Panc1 (cell line): ENCODE measurements at regions not wholly inside any gene's neighbourhood (a gene's known extent, or its start where the extent isn't known, plus 50 kb on each side); places are given as distances from the start of the nearest gene placed in this dataset.
A peak's percentile ranks its signal among the peaks of the same experiment; 100 is the strongest.

Experiments used
- ATAC-seq: fragments of 200-7000 bp; cut with Tn5 transposase; 2 replicates; pipeline ENCODE4 v1.9.1; 2020; ENCODE audit warnings: mild to moderate bottlenecking, moderate library complexity
- BruUV-seq: library from RNA; stranded (reverse); fragments of 400-500 nt; replicated peaks from 2 replicates; lab custom pipeline; 2021; lab: Mats Ljungman, UMichigan
- CTCF ChIA-PET: fragments of 300-600 bp; sonication (Branson Sonifier 250); formaldehyde crosslinking; loops from one replicate; lab custom pipeline; 2022; ENCODE audit warnings: antibody characterized with exemption; lab: Charles Lee
- POLR2A ChIA-PET: fragments of 300-600 bp; sonication (Branson Sonifier 250); formaldehyde crosslinking; loops from one replicate; lab custom pipeline; 2022; ENCODE audit warnings: antibody characterized with exemption; lab: Charles Lee
- DNase-seq: peaks from one replicate; pipeline ENCODE4 v3.0.0-alpha.2; 2010; ENCODE audit warnings: low read depth, low spot score
- H3K27ac ChIP-seq: 2 replicates; pipeline ENCODE4 v1.5.1; 2011; ENCODE audit warnings: mild to moderate bottlenecking, low read length, inconsistent platforms
- H3K27me3 ChIP-seq: fragments of 200-500 bp; sonication (Bioruptor generic); 2 replicates; pipeline ENCODE4 v1.6.0; 2014; ENCODE audit warnings: low read length, inconsistent platforms; ENCODE audit not compliant: control insufficient read depth, insufficient read depth
- H3K36me3 ChIP-seq: fragments of 200-500 bp; sonication (Bioruptor generic); 2 replicates; pipeline ENCODE4 v1.5.1; 2014; ENCODE audit warnings: inconsistent platforms, mild to moderate bottlenecking, low read length, moderate library complexity; ENCODE audit not compliant: control insufficient read depth, insufficient read depth
- H3K4me1 ChIP-seq: 2 replicates; pipeline ENCODE4 v1.5.1; 2011; ENCODE audit warnings: inconsistent platforms, mild to moderate bottlenecking, low read length, moderate library complexity; ENCODE audit not compliant: control insufficient read depth, insufficient read depth
- H3K4me3 ChIP-seq, 2 experiments: 2 replicates each; pipeline ENCODE4 v1.5.1; 2011 to 2012; ENCODE audit warnings: low read depth in 2 of 2, low read length in 2 of 2, mild to moderate bottlenecking in 2 of 2, inconsistent platforms in 1 of 2, moderate library complexity in 1 of 2
- H3K9me3 ChIP-seq: fragments of 200-500 bp; sonication (Bioruptor generic); 2 replicates; pipeline ENCODE4 v1.5.1; 2014; ENCODE audit warnings: low read depth, mild to moderate bottlenecking, inconsistent platforms, low read length, moderate library complexity; ENCODE audit not compliant: control insufficient read depth, insufficient read depth
- CTCF ChIP-seq: fragments of 450-650 bp; IDR thresholded peaks from 2 replicates; pipeline ENCODE4 v1.5.1; 2017; ENCODE audit warnings: mild to moderate bottlenecking
- POLR2AphosphoS5 ChIP-seq: IDR thresholded peaks from 2 replicates; pipeline ENCODE4 v1.6.1; 2012; ENCODE audit warnings: mild to moderate bottlenecking, low read depth, low read length, moderate library complexity
- REST ChIP-seq, 2 experiments: IDR thresholded peaks; 2 replicates each; pipeline ENCODE4 v1.6.1; 2011 to 2012; ENCODE audit warnings: low read depth in 2 of 2, control low read depth in 1 of 2, low read length in 1 of 2, mild to moderate bottlenecking in 1 of 2, moderate library complexity in 1 of 2; ENCODE audit not compliant: insufficient read depth in 1 of 2
- SIN3A ChIP-seq: IDR thresholded peaks from 2 replicates; pipeline ENCODE4 v1.6.1; 2012; ENCODE audit warnings: low read depth, mild to moderate bottlenecking, low read length, moderate library complexity, borderline replicate concordance; ENCODE audit not compliant: insufficient read depth
- TCF7L2 ChIP-seq: IDR thresholded peaks from 2 replicates; pipeline ENCODE4 v1.6.1; 2011; ENCODE audit warnings: mild to moderate bottlenecking, low read depth, low read length, inconsistent platforms
- in situ Hi-C: cut with HindIII; loops from 2 replicates; pipeline ENCODE4 v1.10.0; 2016; ENCODE audit warnings: low sequenced_read_pairs, low pct_unique_long_range_greater_than_20kb
- intact Hi-C: fragments of 100-400 bp; cut with micrococcal nuclease; formaldehyde crosslinking; loops from one replicate; pipeline ENCODE4 v1.10.0; 2022; ENCODE audit not compliant: unreplicated experiment

GRCh38 chr17:72467841-72468653, 347.2 kb downstream of the SOX9 start:
- CTCF ChIA-PET = no interaction called here
- intact Hi-C loops (loop anchor here (10.0 kb wide), 1 partner anchor 343 kb away; the partner anchor contains the start of gene SOX9), in situ Hi-C loops (no loop called here)
- no TSS peak for BruUV-seq
- DNase-seq (no peak), ATAC-seq (no peak)
- Histone ChIP-seq H3K4me3 (peak overlapping the region in 1 of 2 experiments; percentile 25; a peak in 2 of 4 replicates), H3K27me3 (no peaks in the 10 kb centered on the region), H3K36me3 (no peaks in the 10 kb centered on the region), H3K4me1 (peaks cover 98% of the 10 kb centered on the region), H3K9me3 (no peaks in the 10 kb centered on the region), H3K27ac (peak overlapping the region; percentile 98)
- no peak for TF ChIP-seq TCF7L2
- no peak for TF ChIP-seq SIN3A
- TF ChIP-seq POLR2AphosphoS5 = 0 out of 2 replicates have a peak, but pooled peaks have one; percentile 3
- TF ChIP-seq CTCF = no peak
- TF ChIP-seq REST (IDR thresholded peaks at IDR 0.05; ENCODE audit: insufficient read depth in 1 of 2, low read depth in 2 of 2, low read length in 1 of 2) = no peak
- POLR2A ChIA-PET = interaction anchor here (0.5 kb wide), 1 partner anchor 10 kb away, joined by 18 read pairs; no protein-coding TSS in a partner anchor

- CTCF ChIA-PET = no interaction called here
- intact Hi-C loops (loop anchor here (10.0 kb wide), 1 partner anchor 344 kb away; the partner anchor contains the start of gene SOX9), in situ Hi-C loops (no loop called here)
- no TSS peak for BruUV-seq
- no peak overlapping the region; a peak in 1 of 4 replicates for H3K4me3 ChIP-seq
- POLR2A ChIA-PET = no interaction called here
- H3K9me3 ChIP-seq = no peaks in the 10 kb centered on the region
- peaks cover 91% of the 10 kb centered on the region for H3K4me1 ChIP-seq
- no peak for DNase-seq
- TF ChIP-seq REST (IDR thresholded peaks at IDR 0.05; ENCODE audit: insufficient read depth in 1 of 2, low read depth in 2 of 2, low read length in 1 of 2) = no peak
- no peak for TF ChIP-seq CTCF
- TF ChIP-seq POLR2AphosphoS5 = no peak
- TF ChIP-seq SIN3A = no peak
- TF ChIP-seq TCF7L2 = no peak
- H3K27ac ChIP-seq = peak overlapping the region; percentile 98
- no peak for ATAC-seq
- H3K36me3 ChIP-seq = no peaks in the 10 kb centered on the region
- H3K27me3 ChIP-seq = no peaks in the 10 kb centered on the region
Observed at GRCh38 chr17:72468841-72469240, 348.0 kb downstream of the SOX9 start.
